Transverse colon (tissue), 4 donors: ENCODE measurements at regions not wholly inside any gene's neighbourhood (a gene's known extent, or its start where the extent isn't known, plus 50 kb on each side); places are given as distances from the start of the nearest gene placed in this dataset.

Source experiments
- DNase-seq: peaks from one replicate; pipeline ENCODE4 v3.0.0-alpha.2; 2019
- H3K27ac ChIP-seq, 4 donors: fragments of 200-600 bp; sonication (generic); 2 replicates each; pipeline ENCODE4 v1.5.1; 2016 to 2018; ENCODE audit warnings: inconsistent platforms in 4 of 4
- H3K27me3 ChIP-seq: fragments of 200-600 bp; sonication (generic); 2 replicates; pipeline ENCODE4 v1.5.1; 2017; ENCODE audit warnings: inconsistent platforms
- H3K36me3 ChIP-seq, 4 donors: fragments of 200-600 bp; sonication (generic); 2 replicates each; pipeline ENCODE4 v1.5.1; 2017 to 2019; ENCODE audit warnings: inconsistent platforms in 4 of 4
- H3K4me1 ChIP-seq, 4 donors: fragments of 200-600 bp; sonication (generic); 2 replicates each; pipeline ENCODE4 v1.5.1; 2017 to 2020; ENCODE audit warnings: inconsistent platforms in 4 of 4
- H3K4me3 ChIP-seq, 4 donors: fragments of 200-600 bp; sonication (generic); 1 replicate in 1 of 4; 2 replicates in 3 of 4; pipeline versions ENCODE4 v1.5.1 to v1.6.1; 2017 to 2019; ENCODE audit warnings: inconsistent platforms in 4 of 4
- H3K9me3 ChIP-seq, 2 donors: fragments of 200-600 bp; sonication (generic); 2 replicates each; pipeline ENCODE4 v1.5.1; 2017 to 2019; ENCODE audit warnings: inconsistent platforms in 2 of 2
- EP300 ChIP-seq: sonication (generic); formaldehyde crosslinking; IDR thresholded peaks from one replicate; pipeline ENCODE4 v1.6.1; 2017; ENCODE audit warnings: antibody characterized with exemption, low read depth
- POLR2A ChIP-seq: fragments of 450-650 bp; IDR thresholded peaks from one replicate; pipeline ENCODE4 v1.6.1; 2016; ENCODE audit warnings: antibody characterized with exemption, mild to moderate bottlenecking, moderate library complexity
- POLR2AphosphoS5 ChIP-seq, 3 donors: sonication (generic); formaldehyde crosslinking; IDR thresholded peaks; one replicate each; pipeline ENCODE4 v1.6.1; 2016; ENCODE audit warnings: antibody characterized with exemption in 3 of 3
- WGBS, 2 donors: methylation state at CpG; one replicate each; pipeline ENCODE4 v1.1.5; 2018; ENCODE audit warnings: low coverage in 1 of 2; 5-methylcytosine and 5-hydroxymethylcytosine counted together
- in situ Hi-C, 4 donors: fragments of 200-750 bp; cut with MboI; loops; one replicate each; pipeline versions ENCODE4 v1.15.0 to v1.15.1; 2017; ENCODE audit warnings: low sequenced_read_pairs in 3 of 4, low pct_ligation_motif_present in 1 of 4, low pct_unique_long_range_greater_than_20kb in 1 of 4
- intact Hi-C: fragments of 100-400 bp; cut with DNase I; formaldehyde crosslinking; loops from one replicate; pipeline ENCODE4 v1.15.1; 2023; ENCODE audit warnings: low total_unique reads
- TF ChIP-seq, protein P1 (sequence below), 5 experiments: fragments of 200-600 bp in 3 of 5; fragments of 450-650 bp in 2 of 5; sonication (generic) in 3 of 5; IDR thresholded peaks; 1 replicate in 2 of 5; 2 replicates in 3 of 5; pipeline ENCODE4 v1.5.1; 2016 to 2017; ENCODE audit warnings: antibody characterized with exemption in 5 of 5, inconsistent platforms in 3 of 5, mild to moderate bottlenecking in 2 of 5, moderate library complexity in 1 of 5

DNA sequence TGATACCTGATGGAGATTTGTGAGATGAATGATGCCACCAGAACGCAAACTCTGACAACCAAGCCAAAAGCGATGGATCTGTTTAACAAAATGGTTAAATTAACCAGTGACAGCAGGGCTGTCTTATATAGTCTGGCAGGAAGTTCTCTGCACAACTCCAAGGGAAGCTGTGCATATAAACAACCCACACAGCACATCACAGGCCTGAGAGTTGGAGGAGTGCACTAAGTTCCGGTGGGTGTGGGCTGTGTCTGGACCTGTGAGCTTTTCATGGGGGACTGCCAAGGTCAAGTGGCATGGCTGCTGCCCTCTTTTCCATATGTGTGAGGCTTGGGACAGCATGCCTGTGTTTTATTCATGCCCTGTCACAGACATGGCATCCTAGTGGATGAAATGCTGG is 414.6 kb upstream of the TRIB2 start:
- Histone ChIP-seq H3K36me3 (no peaks in the 10 kb centered on the region), H3K27ac (no peak overlapping the region), H3K4me3 (no peak overlapping the region), H3K9me3 (no peaks in the 10 kb centered on the region), H3K4me1 (peaks cover 0 to 15% (median 6%) of the 10 kb centered on the region in 4 donors), H3K27me3 (no peaks in the 10 kb centered on the region)
- in situ Hi-C loops (no loop called here), intact Hi-C loops (no loop called here)
- WGBS, 2 donors: 88 to 100% methylated on average over 2 to 3 of the region's 3 CpGs
- TF ChIP-seq EP300: no peak
- TF ChIP-seq POLR2A: no peak
- TF ChIP-seq, protein P1, sequence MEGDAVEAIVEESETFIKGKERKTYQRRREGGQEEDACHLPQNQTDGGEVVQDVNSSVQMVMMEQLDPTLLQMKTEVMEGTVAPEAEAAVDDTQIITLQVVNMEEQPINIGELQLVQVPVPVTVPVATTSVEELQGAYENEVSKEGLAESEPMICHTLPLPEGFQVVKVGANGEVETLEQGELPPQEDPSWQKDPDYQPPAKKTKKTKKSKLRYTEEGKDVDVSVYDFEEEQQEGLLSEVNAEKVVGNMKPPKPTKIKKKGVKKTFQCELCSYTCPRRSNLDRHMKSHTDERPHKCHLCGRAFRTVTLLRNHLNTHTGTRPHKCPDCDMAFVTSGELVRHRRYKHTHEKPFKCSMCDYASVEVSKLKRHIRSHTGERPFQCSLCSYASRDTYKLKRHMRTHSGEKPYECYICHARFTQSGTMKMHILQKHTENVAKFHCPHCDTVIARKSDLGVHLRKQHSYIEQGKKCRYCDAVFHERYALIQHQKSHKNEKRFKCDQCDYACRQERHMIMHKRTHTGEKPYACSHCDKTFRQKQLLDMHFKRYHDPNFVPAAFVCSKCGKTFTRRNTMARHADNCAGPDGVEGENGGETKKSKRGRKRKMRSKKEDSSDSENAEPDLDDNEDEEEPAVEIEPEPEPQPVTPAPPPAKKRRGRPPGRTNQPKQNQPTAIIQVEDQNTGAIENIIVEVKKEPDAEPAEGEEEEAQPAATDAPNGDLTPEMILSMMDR (IDR thresholded peaks at IDR 0.05): no peak
- TF ChIP-seq POLR2AphosphoS5 (IDR thresholded peaks at IDR 0.05): no peak
- DNase-seq: no peak

DNA sequence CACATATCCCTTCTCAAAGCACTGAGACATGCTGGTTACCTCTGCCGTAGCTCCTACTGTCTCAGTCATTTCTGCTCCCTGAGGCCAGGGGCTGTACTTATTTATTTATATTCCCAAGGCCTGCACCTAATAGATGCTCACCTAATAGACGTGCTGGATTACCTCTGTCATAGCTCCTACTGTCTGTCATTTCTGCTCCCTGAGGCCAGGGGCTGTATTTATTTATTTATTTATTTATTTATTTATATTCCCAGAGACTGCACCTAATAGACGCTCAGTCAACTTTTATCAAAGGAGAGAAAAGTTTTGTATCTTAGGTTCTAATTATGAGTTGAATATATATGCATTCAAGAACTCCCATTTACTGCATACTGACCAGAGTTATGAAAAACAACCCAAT is 414.0 kb upstream of the TRIB2 start:
- WGBS, 2 donors: 87 to 93% methylated on average over 2 to 3 of the region's 3 CpGs
- intact Hi-C loops: no loop called here
- TF ChIP-seq EP300 (no peak), POLR2AphosphoS5 (IDR thresholded peaks at IDR 0.05) (no peak)

DNA sequence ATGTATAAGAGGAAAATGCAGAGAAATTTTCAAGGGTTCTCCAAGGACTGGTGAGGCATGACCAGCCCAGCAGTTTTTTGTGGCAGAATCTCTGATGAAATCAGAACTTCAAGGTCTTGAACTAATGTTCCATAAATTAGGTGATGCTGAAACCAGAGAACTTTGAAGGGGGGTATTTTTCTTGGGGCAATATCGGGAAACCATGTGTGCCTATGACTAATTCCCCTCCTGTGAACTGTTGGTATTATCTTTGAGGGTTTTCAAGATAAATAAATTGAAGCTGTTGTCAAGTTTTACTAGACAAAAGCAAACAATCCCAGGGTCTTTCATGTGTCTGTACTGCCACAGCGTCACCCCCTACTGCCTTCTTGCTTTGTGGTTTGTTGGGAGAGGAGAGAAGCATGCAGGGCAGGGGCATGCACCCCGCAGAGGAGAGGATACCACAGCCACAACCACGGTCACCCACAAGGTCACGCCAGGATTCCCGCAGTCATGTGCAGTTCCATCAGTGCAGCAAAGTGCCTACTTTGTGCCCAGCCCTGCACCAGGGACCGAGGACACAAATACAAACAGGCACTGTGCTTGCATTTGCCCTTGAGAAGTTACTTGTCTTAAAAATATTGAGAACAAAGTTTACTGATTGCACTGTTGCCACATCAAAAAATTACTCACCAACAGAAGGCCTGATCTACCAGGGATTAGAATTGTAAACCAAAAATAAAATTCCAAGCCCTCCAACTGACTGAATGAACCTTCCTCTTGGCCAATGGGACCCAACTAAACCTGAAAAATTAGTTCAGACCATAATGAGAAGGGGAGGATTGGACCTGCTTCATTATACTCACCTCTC is 413.3 kb upstream of the TRIB2 start:
- 61 to 75% methylated on average over 2 to 7 of the region's 7 CpGs for WGBS, 2 donors

More for the DNA sequence above, 414.0 kb upstream of the TRIB2 start:
- in situ Hi-C loops: no loop called here
- no peak overlapping the region for H3K27ac ChIP-seq
- H3K9me3 ChIP-seq: no peaks in the 10 kb centered on the region
- H3K27me3 ChIP-seq: no peaks in the 10 kb centered on the region
- no peak overlapping the region for H3K4me3 ChIP-seq
- no peaks in the 10 kb centered on the region for H3K36me3 ChIP-seq
- H3K4me1 ChIP-seq: peaks cover 0 to 15% (median 6%) of the 10 kb centered on the region in 4 donors
- DNase-seq: no peak

DNA sequence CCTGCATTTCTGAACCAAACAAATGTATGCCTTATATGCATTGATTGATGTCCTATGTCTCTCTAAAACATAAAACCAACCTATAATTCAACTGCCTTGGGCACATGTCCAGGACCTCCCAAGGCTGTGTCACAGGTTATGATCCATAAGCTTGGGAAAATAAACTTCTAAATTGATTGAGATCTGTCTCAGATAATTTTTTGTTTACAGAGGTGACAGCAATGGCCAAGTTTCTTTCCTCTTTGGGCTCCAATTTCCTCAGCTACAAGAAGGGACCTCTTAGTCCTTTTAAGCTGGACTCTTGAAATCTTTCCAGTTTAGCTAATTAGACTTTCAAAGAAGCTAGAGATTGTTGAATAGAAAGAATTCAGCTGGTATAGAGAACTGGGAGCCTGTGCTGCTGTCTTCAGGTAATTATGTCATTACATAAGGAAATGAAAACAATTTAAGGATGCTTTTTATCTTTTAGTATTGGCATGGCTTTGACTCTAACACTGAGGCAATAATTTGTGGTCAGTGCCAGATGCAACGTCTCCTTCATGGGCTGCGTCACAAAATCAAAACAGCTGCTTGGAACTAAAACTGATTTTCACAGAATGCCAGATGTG is 412.1 kb upstream of the TRIB2 start:
- H3K4me3 ChIP-seq: no peak overlapping the region
- peak; percentile 43 for DNase-seq
- H3K9me3 ChIP-seq: no peaks in the 10 kb centered on the region
- in situ Hi-C loops (no loop called here), intact Hi-C loops (no loop called here)
- no peaks in the 10 kb centered on the region for H3K27me3 ChIP-seq
- WGBS, 2 donors: 43% methylated on average over 2 of the region's 2 CpGs; no CpG with 5 or more reads in 1 of the 2 donors
- TF ChIP-seq, protein P1 (IDR thresholded peaks at IDR 0.05): no peak
- TF ChIP-seq EP300 (no peak), POLR2AphosphoS5 (IDR thresholded peaks at IDR 0.05) (no peak), POLR2A (no peak)
- peaks cover 0 to 15% (median 6%) of the 10 kb centered on the region in 4 donors for H3K4me1 ChIP-seq
- H3K36me3 ChIP-seq: no peaks in the 10 kb centered on the region
- no peak overlapping the region for H3K27ac ChIP-seq

More for the DNA sequence above, 413.3 kb upstream of the TRIB2 start:
- intact Hi-C loops (no loop called here), in situ Hi-C loops (no loop called here)
- Histone ChIP-seq H3K9me3 (no peaks in the 10 kb centered on the region), H3K4me1 (peaks cover 0 to 15% (median 6%) of the 10 kb centered on the region in 4 donors), H3K4me3 (no peak overlapping the region), H3K27me3 (no peaks in the 10 kb centered on the region), H3K27ac (no peak overlapping the region), H3K36me3 (no peaks in the 10 kb centered on the region)
- no peak for DNase-seq
- TF ChIP-seq POLR2AphosphoS5 (IDR thresholded peaks at IDR 0.05) (no peak), EP300 (no peak), POLR2A (no peak)
- TF ChIP-seq, protein P1 (IDR thresholded peaks at IDR 0.05): no peak
